ENCODE measurements at regions not wholly inside any gene's neighbourhood (a gene's known extent, or its start where the extent isn't known, plus 50 kb on each side); places are given as distances from the start of the nearest gene placed in this dataset.

DNA sequence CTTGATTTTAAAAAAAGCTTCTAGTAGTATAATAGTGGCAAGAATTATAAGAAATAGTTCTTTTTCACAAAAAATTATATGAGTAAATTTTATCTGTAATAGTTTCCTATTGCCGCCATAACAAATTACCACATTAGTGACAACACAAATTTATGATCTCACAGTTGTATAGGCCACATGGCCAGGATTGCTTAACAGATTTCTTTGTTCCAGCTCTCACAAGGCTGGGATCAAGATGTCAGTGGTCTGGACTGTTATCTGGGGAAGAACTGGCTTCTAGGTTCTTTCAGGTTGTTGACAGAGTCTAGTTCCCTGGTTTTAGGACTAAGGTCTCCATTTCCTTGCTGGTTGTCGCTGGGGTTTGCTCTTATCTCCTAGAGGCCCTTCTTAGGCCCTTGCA lies 236.4 kb downstream of the USP25 start:
- DNase-seq (ENCODE audit: low spot score in 2 of 2), result no peak
- intact Hi-C loops (cut with DNase I; ENCODE audit: low total_unique reads), result no loop called here
- H3K4me3 ChIP-seq (ENCODE audit: low read depth, poor library complexity, severe bottlenecking), result no peak overlapping the region
- 88% methylated on average over 2 of the region's 2 CpGs for whole genome bisulfite sequencing, 2 donors
- no peak for TF ChIP-seq CTCF (IDR thresholded peaks at IDR 0.05)
- no peak for TF ChIP-seq POLR2A (IDR thresholded peaks at IDR 0.05)

DNA sequence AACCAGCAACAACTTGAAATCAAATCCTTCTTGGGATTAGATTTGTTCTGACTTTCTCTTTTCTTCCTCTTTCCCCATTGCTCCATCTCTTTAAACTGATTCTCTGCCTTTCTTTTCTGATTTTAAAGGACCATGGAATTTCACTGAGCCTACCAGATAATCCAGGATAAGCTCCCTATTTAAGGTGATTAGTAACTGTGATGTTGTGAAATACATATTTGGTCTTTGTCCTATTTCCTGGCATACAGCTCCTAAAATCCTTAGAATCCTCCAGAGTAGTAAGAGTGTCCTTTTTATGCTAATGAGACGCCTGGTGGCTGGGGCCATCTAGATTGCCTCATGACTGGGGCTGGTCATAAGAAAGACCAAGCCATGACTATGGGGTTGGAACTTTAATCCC lies 236.9 kb downstream of the USP25 start:
- no peak for TF ChIP-seq CTCF (IDR thresholded peaks at IDR 0.05)
- no peak for TF ChIP-seq POLR2A (IDR thresholded peaks at IDR 0.05)
- no peak for DNase-seq (ENCODE audit: low spot score in 2 of 2)
- intact Hi-C loops (cut with DNase I; ENCODE audit: low total_unique reads), result no loop called here
- WGBS, 2 donors, result 81 to 100% methylated on average over 1 of the region's 1 CpG
- H3K4me3 ChIP-seq (ENCODE audit: low read depth, poor library complexity, severe bottlenecking), result no peak overlapping the region

GRCh38 chr21:15967661-15968060 lies 237.9 kb downstream of the USP25 start:
- no peak for DNase-seq (ENCODE audit: low spot score in 2 of 2)
- no peak overlapping the region for H3K4me3 ChIP-seq (ENCODE audit: low read depth, poor library complexity, severe bottlenecking)
- 85 to 94% methylated on average over 5 of the region's 5 CpGs for WGBS, 2 donors
- TF ChIP-seq CTCF (IDR thresholded peaks at IDR 0.05) (no peak), POLR2A (IDR thresholded peaks at IDR 0.05) (no peak)
- intact Hi-C loops (cut with DNase I; ENCODE audit: low total_unique reads), result no loop called here

- TF ChIP-seq POLR2A (IDR thresholded peaks at IDR 0.05) (no peak), CTCF (IDR thresholded peaks at IDR 0.05) (no peak)
- WGBS, 2 donors, result 76 to 82% methylated on average over 1 of the region's 1 CpG
- intact Hi-C loops (cut with DNase I; ENCODE audit: low total_unique reads), result no loop called here
Measured at GRCh38 chr21:15968776-15969310, 239.1 kb downstream of the USP25 start.

GRCh38 chr21:15976807-15977206 lies 247.0 kb downstream of the USP25 start:
- 76 to 78% methylated on average over 1 of the region's 1 CpG for WGBS, 2 donors

More at GRCh38 chr21:15968776-15969310, 239.1 kb downstream of the USP25 start:
- DNase-seq (ENCODE audit: low spot score in 2 of 2), result no peak
- H3K4me3 ChIP-seq (ENCODE audit: low read depth, poor library complexity, severe bottlenecking), result no peak overlapping the region

More at GRCh38 chr21:15976807-15977206, 247.0 kb downstream of the USP25 start:
- intact Hi-C loops (cut with DNase I; ENCODE audit: low total_unique reads), result no loop called here
- TF ChIP-seq POLR2A (IDR thresholded peaks at IDR 0.05) (no peak), CTCF (IDR thresholded peaks at IDR 0.05) (no peak)
- no peak overlapping the region for H3K4me3 ChIP-seq (ENCODE audit: low read depth, poor library complexity, severe bottlenecking)
- DNase-seq (ENCODE audit: low spot score in 2 of 2), result no peak
